NT2/D1 (cell line): ENCODE measurements at regions not wholly inside any gene's neighbourhood (a gene's known extent, or its start where the extent isn't known, plus 50 kb on each side); places are given as distances from the start of the nearest gene placed in this dataset.

ENCODE experiments used
- YY1 ChIP-seq: IDR thresholded peaks from 2 replicates; pipeline ENCODE4 v1.6.1; 2011; ENCODE audit not compliant: insufficient read length, insufficient read depth
- ZNF274 ChIP-seq: IDR thresholded peaks from 2 replicates; pipeline ENCODE4 v1.6.1; 2011; ENCODE audit warnings: mild to moderate bottlenecking, low read depth, low read length

- TF ChIP-seq ZNF274 (no peak), YY1 (no peak)
Measured at GRCh38 chr10:30192846-30193608, 133.6 kb upstream of the JCAD start.
